ENCODE measurements at regions not wholly inside any gene's neighbourhood (a gene's known extent, or its start where the extent isn't known, plus 50 kb on each side); places are given as distances from the start of the nearest gene placed in this dataset.

- TF ChIP-seq CTCF (IDR thresholded peaks at IDR 0.05; ENCODE audit: low read depth, low read length, poor library complexity, severe bottlenecking): no peak
- no peak for TF ChIP-seq EZH2phosphoT487 (IDR thresholded peaks at IDR 0.05; ENCODE audit: borderline replicate concordance, low read length)
Observed at GRCh38 chr18:56377231-56377630, 261.2 kb downstream of the TXNL1 start.
